ENCODE measurements at regions not wholly inside any gene's neighbourhood (a gene's known extent, or its start where the extent isn't known, plus 50 kb on each side); places are given as distances from the start of the nearest gene placed in this dataset.

GRCh38 chr7:91634485-91635177, 245.9 kb downstream of the MTERF1 start:
- no peak for DNase-seq

- DNase-seq: no peak
Observed at GRCh38 chr7:91636129-91636724, 244.3 kb downstream of the MTERF1 start.

- no peak for DNase-seq
Observed at GRCh38 chr7:91636728-91637127, 243.8 kb downstream of the MTERF1 start.

GRCh38 chr7:91644256-91644655, 236.2 kb downstream of the MTERF1 start:
- DNase-seq: no peak

GRCh38 chr7:91645542-91645941, 235.0 kb downstream of the MTERF1 start:
- DNase-seq: no peak

- no peak for DNase-seq
Observed at GRCh38 chr7:91651986-91652385, 228.5 kb downstream of the MTERF1 start.

GRCh38 chr7:91653286-91653685, 227.2 kb downstream of the MTERF1 start:
- DNase-seq: no peak

GRCh38 chr7:91655656-91656055, 224.8 kb downstream of the MTERF1 start:
- no peak for DNase-seq

- DNase-seq: peak; percentile 80
Observed at GRCh38 chr7:91656541-91657482, 223.7 kb downstream of the MTERF1 start.

- peak; percentile 77 for DNase-seq
Observed at GRCh38 chr7:91657483-91658071, 222.9 kb downstream of the MTERF1 start.

- no peak for DNase-seq
Observed at GRCh38 chr7:91659096-91659495, 221.4 kb downstream of the MTERF1 start.

- no peak for DNase-seq
Observed at GRCh38 chr7:91660734-91661356, 219.7 kb downstream of the MTERF1 start.

GRCh38 chr7:91661727-91662126, 218.8 kb downstream of the MTERF1 start:
- DNase-seq: no peak

GRCh38 chr7:91668217-91668616, 212.3 kb downstream of the MTERF1 start:
- DNase-seq: no peak

GRCh38 chr7:91671245-91671644, 209.3 kb downstream of the MTERF1 start:
- no peak for DNase-seq

GRCh38 chr7:91674470-91674869, 206.0 kb downstream of the MTERF1 start:
- DNase-seq: no peak

- no peak for DNase-seq
Observed at GRCh38 chr7:91681718-91682117, 198.8 kb downstream of the MTERF1 start.

GRCh38 chr7:91683823-91684222, 196.7 kb downstream of the MTERF1 start:
- no peak for DNase-seq

GRCh38 chr7:91685544-91685943, 195.0 kb downstream of the MTERF1 start:
- DNase-seq: no peak

- no peak for DNase-seq
Observed at GRCh38 chr7:91690541-91691070, 189.9 kb downstream of the MTERF1 start.

- no peak for DNase-seq
Observed at GRCh38 chr7:91691865-91692264, 188.6 kb downstream of the MTERF1 start.

GRCh38 chr7:91692800-91693199, 187.7 kb downstream of the MTERF1 start:
- peak; percentile 62 for DNase-seq

Data from skin of body (tissue), 1 donor.